IMR-90 (cell line): ENCODE measurements at regions not wholly inside any gene's neighbourhood (a gene's known extent, or its start where the extent isn't known, plus 50 kb on each side); places are given as distances from the start of the nearest gene placed in this dataset.

Source experiments
- ATAC-seq: fragments of 200-7000 bp; cut with Tn5 transposase; 2 replicates; pipeline ENCODE4 v1.9.1; 2020; ENCODE audit warnings: low read depth, mild to moderate bottlenecking, moderate library complexity
- BruUV-seq: library from RNA; stranded (reverse); fragments of 400-500 nt; replicated peaks from 2 replicates; lab custom pipeline; 2021; lab: Mats Ljungman, UMichigan
- CTCF ChIA-PET: fragments of 300-600 bp; formaldehyde crosslinking; extraction: SDS; loops from one replicate; lab custom pipeline; 2021; ENCODE audit warnings: antibody characterized with exemption; lab: Yijun Ruan, JAX
- POLR2A ChIA-PET: fragments of 300-600 bp; sonication (Branson Sonifier 250); formaldehyde crosslinking; loops from one replicate; lab custom pipeline; 2022; ENCODE audit warnings: antibody characterized with exemption; ENCODE audit not compliant: unreplicated experiment; lab: Charles Lee
- DNase-seq: peaks from one replicate; pipeline ENCODE4 v3.0.0; 2013
- H2AFZ ChIP-seq: replicated peaks from 2 replicates; pipeline ENCODE3; 2013; ENCODE audit warnings: low read length, mild to moderate bottlenecking; ENCODE audit not compliant: poor library complexity
- H2AK5ac ChIP-seq: 2 replicates; pipeline ENCODE4 v1.6.1; 2013; ENCODE audit warnings: low read depth, low read length, inconsistent platforms
- H2AK9ac ChIP-seq: replicated peaks from 2 replicates; pipeline ENCODE3; 2013; ENCODE audit warnings: mild to moderate bottlenecking, low read depth, low read length, moderate library complexity; ENCODE audit not compliant: poor library complexity
- H2BK120ac ChIP-seq: 2 replicates; pipeline ENCODE4 v1.6.1; 2013; ENCODE audit warnings: low read depth, low read length, inconsistent platforms
- H2BK15ac ChIP-seq: 3 replicates; pipeline ENCODE4 v1.6.1; 2013; ENCODE audit warnings: low read depth, low read length, inconsistent platforms
- H2BK20ac ChIP-seq: 2 replicates; pipeline ENCODE4 v1.6.1; 2013; ENCODE audit warnings: low read depth, mild to moderate bottlenecking, inconsistent platforms, low read length, moderate library complexity
- H2BK5ac ChIP-seq: 2 replicates; pipeline ENCODE4 v1.6.1; 2013; ENCODE audit warnings: mild to moderate bottlenecking, low read depth, low read length, inconsistent platforms; ENCODE audit not compliant: poor library complexity, severe bottlenecking
- H3K14ac ChIP-seq: replicated peaks from 2 replicates; pipeline ENCODE4 v1.6.1; 2013; ENCODE audit warnings: low read depth, low read length, inconsistent platforms
- H3K18ac ChIP-seq: 2 replicates; pipeline ENCODE4 v1.6.1; 2013; ENCODE audit warnings: low read depth, low read length, control low read depth
- H3K23ac ChIP-seq: 2 replicates; pipeline ENCODE4 v1.6.1; 2013; ENCODE audit warnings: low read depth, low read length, inconsistent platforms
- H3K27ac ChIP-seq: 2 replicates; pipeline ENCODE4 v1.5.1; 2013; ENCODE audit warnings: mild to moderate bottlenecking, control low read depth, low read length; ENCODE audit not compliant: insufficient read depth
- H3K27me3 ChIP-seq: 2 replicates; pipeline ENCODE4 v1.6.1; 2013; ENCODE audit warnings: low read length; ENCODE audit not compliant: control insufficient read depth, insufficient read depth
- H3K36me3 ChIP-seq: 2 replicates; pipeline ENCODE4 v1.6.1; 2013; ENCODE audit warnings: low read length, mixed read lengths; ENCODE audit not compliant: control insufficient read depth, insufficient read depth
- H3K4ac ChIP-seq: 2 replicates; pipeline ENCODE4 v1.6.1; 2013; ENCODE audit warnings: low read depth, low read length, inconsistent platforms
- H3K4me1 ChIP-seq: 2 replicates; pipeline ENCODE4 v1.6.1; 2013; ENCODE audit warnings: low read length, mixed read lengths; ENCODE audit not compliant: control insufficient read depth, insufficient read depth
- H3K4me2 ChIP-seq: 2 replicates; pipeline ENCODE4 v1.6.1; 2013; ENCODE audit warnings: low read depth, mild to moderate bottlenecking, control low read depth, low read length, moderate library complexity
- H3K4me3 ChIP-seq: 2 replicates; pipeline ENCODE4 v1.5.1; 2013; ENCODE audit warnings: low read depth, mild to moderate bottlenecking, control low read depth, low read length, moderate library complexity; ENCODE audit not compliant: insufficient read depth
- H3K56ac ChIP-seq: 2 replicates; pipeline ENCODE4 v1.6.1; 2013; ENCODE audit warnings: low read length, inconsistent platforms; ENCODE audit not compliant: insufficient read depth; ENCODE audit errors: extremely low read depth
- H3K79me1 ChIP-seq, 2 experiments: 2 replicates each; pipeline ENCODE4 v1.6.1; 2013; ENCODE audit warnings: low read length in 2 of 2, inconsistent platforms in 1 of 2, low read depth in 1 of 2
- H3K9ac ChIP-seq: 2 replicates; pipeline ENCODE4 v1.6.1; 2013; ENCODE audit warnings: low read depth, low read length, control low read depth
- H3K9me1 ChIP-seq: 2 replicates; pipeline ENCODE4 v1.6.1; 2013; ENCODE audit warnings: low read length, inconsistent platforms; ENCODE audit not compliant: insufficient read depth
- H3K9me3 ChIP-seq: 2 replicates; pipeline ENCODE4 v1.6.1; 2013; ENCODE audit warnings: low read length; ENCODE audit not compliant: control insufficient read depth, insufficient read depth
- H4K20me1 ChIP-seq: 2 replicates; pipeline ENCODE4 v1.6.1; 2013; ENCODE audit warnings: low read length, inconsistent platforms; ENCODE audit not compliant: insufficient read depth
- H4K5ac ChIP-seq: 2 replicates; pipeline ENCODE4 v1.6.1; 2013; ENCODE audit warnings: mild to moderate bottlenecking, low read depth, low read length, control low read depth
- H4K8ac ChIP-seq, 2 experiments: 2 replicates each; pipeline ENCODE4 v1.6.1; 2013; ENCODE audit warnings: low read depth in 2 of 2, low read length in 2 of 2, control low read depth in 1 of 2, inconsistent platforms in 1 of 2
- H4K91ac ChIP-seq: 2 replicates; pipeline ENCODE4 v1.6.1; 2013; ENCODE audit warnings: low read depth, low read length, inconsistent platforms; ENCODE audit not compliant: insufficient read depth
- BHLHE40 ChIP-seq: fragments of 150-350 bp; IDR thresholded peaks from 2 replicates; pipeline ENCODE4 v1.6.1; 2016; ENCODE audit warnings: mild to moderate bottlenecking, low read depth, low read length
- CEBPB ChIP-seq: IDR thresholded peaks from 2 replicates; pipeline ENCODE4 v1.6.1; 2012; ENCODE audit warnings: low read depth, low read length, improper control_type of control experiment
- CHD1 ChIP-seq: IDR thresholded peaks from 2 replicates; pipeline ENCODE4 v1.6.1; 2012; ENCODE audit warnings: low read depth, low read length, improper control_type of control experiment
- CTCF ChIP-seq: conservative IDR thresholded peaks from 2 replicates; pipeline ENCODE4 v1.5.1; 2012; ENCODE audit warnings: mild to moderate bottlenecking, low read depth, low read length, improper control_type of control experiment
- ELK1 ChIP-seq: fragments of 150-350 bp; IDR thresholded peaks from 2 replicates; pipeline ENCODE4 v1.6.1; 2016; ENCODE audit warnings: low read depth, mild to moderate bottlenecking, low read length, moderate library complexity, borderline replicate concordance
- FOS ChIP-seq: fragments of 150-350 bp; IDR thresholded peaks from 2 replicates; pipeline ENCODE4 v1.6.1; 2016; ENCODE audit warnings: low read depth, low read length
- MAZ ChIP-seq: IDR thresholded peaks from 2 replicates; pipeline ENCODE4 v1.6.1; 2012; ENCODE audit warnings: low read depth, mild to moderate bottlenecking, low read length, improper control_type of control experiment, moderate library complexity, borderline replicate concordance
- MXI1 ChIP-seq: IDR thresholded peaks from 2 replicates; pipeline ENCODE4 v1.6.1; 2012; ENCODE audit warnings: low read depth, mild to moderate bottlenecking, low read length, moderate library complexity, borderline replicate concordance
- NFE2L2 ChIP-seq: fragments of 150-350 bp; IDR thresholded peaks from 2 replicates; pipeline ENCODE4 v1.6.1; 2016; ENCODE audit warnings: low read depth, mild to moderate bottlenecking, low read length
- POLR2A ChIP-seq: IDR thresholded peaks from 2 replicates; pipeline ENCODE4 v1.6.1; 2012; ENCODE audit warnings: mild to moderate bottlenecking, low read depth, low read length
- RAD21 ChIP-seq: IDR thresholded peaks from 2 replicates; pipeline ENCODE4 v1.6.1; 2012; ENCODE audit warnings: low read length, improper control_type of control experiment
- RCOR1 ChIP-seq: IDR thresholded peaks from 2 replicates; pipeline ENCODE4 v1.6.1; 2012; ENCODE audit warnings: mild to moderate bottlenecking, low read length, improper control_type of control experiment; ENCODE audit not compliant: insufficient replicate concordance
- RFX5 ChIP-seq: IDR thresholded peaks from 2 replicates; pipeline ENCODE4 v1.8.0; 2012; ENCODE audit warnings: low read depth, mild to moderate bottlenecking, low read length, moderate library complexity
- SMC3 ChIP-seq: fragments of 150-350 bp; IDR thresholded peaks from 2 replicates; pipeline ENCODE4 v1.6.1; 2016; ENCODE audit warnings: low read depth, mild to moderate bottlenecking, antibody characterized with exemption, low read length, moderate library complexity
- USF2 ChIP-seq: fragments of 150-350 bp; IDR thresholded peaks from 2 replicates; pipeline ENCODE4 v1.6.1; 2017; ENCODE audit warnings: mild to moderate bottlenecking, antibody characterized with exemption, low read length, low read depth
- WGBS, 2 experiments: methylation state at CpG; one replicate each; pipeline versions ENCODE4 v1.1.5 to v1.1.7; 2013; ENCODE audit warnings: missing lambda C conversion rate in 2 of 2; ENCODE audit not compliant: insufficient read length in 1 of 2; ENCODE audit errors: extremely low coverage in 2 of 2; 5-methylcytosine and 5-hydroxymethylcytosine counted together
- dilution Hi-C: fragments of 300-500 bp; cut with HindIII; formaldehyde crosslinking; loops from one replicate; pipeline ENCODE4 v1.14.3; 2018; ENCODE audit warnings: low sequenced_read_pairs; ENCODE audit not compliant: unreplicated experiment
- in situ Hi-C: fragments of 300-500 bp; cut with MboI; formaldehyde crosslinking; loops from 3 replicates; pipeline ENCODE4 v1.14.3; 2019; ENCODE audit warnings: low sequenced_read_pairs, inconsistent platforms, mixed read lengths
- intact Hi-C: fragments of 100-400 bp; cut with micrococcal nuclease; formaldehyde crosslinking; loops from 2 replicates; pipeline ENCODE4 v1.10.0; 2022

GRCh38 chr1:230011333-230012092 lies 55.5 kb upstream of the GALNT2 start:
- no peak overlapping the region for H2AK9ac ChIP-seq
- no peak for TF ChIP-seq SMC3
- no peak for TF ChIP-seq MAZ
- TF ChIP-seq NFE2L2, result no peak
- no peak for TF ChIP-seq CEBPB
- no peak for TF ChIP-seq POLR2A
- no peak for TF ChIP-seq BHLHE40
- no peak for TF ChIP-seq RCOR1
- no peak for TF ChIP-seq RAD21
- no peak for TF ChIP-seq RFX5
- TF ChIP-seq FOS, result no peak
- TF ChIP-seq CHD1, result no peak
- TF ChIP-seq ELK1, result no peak
- TF ChIP-seq CTCF, result no peak
- TF ChIP-seq MXI1, result no peak
- no peak for TF ChIP-seq USF2
- H3K27ac ChIP-seq, result no peak overlapping the region
- no peak overlapping the region for H2BK15ac ChIP-seq
- no peak overlapping the region for H2AFZ ChIP-seq
- no peak overlapping the region for H3K4me2 ChIP-seq
- H2BK120ac ChIP-seq, result no peak overlapping the region
- dilution Hi-C loops (no loop called here), intact Hi-C loops (no loop called here), in situ Hi-C loops (no loop called here)
- H3K27me3 ChIP-seq, result peaks cover 3% of the 10 kb centered on the region
- no peaks in the 10 kb centered on the region for H3K36me3 ChIP-seq
- H3K18ac ChIP-seq, result no peak overlapping the region
- H3K79me1 ChIP-seq, result no peaks in the 10 kb centered on the region
- no peak overlapping the region for H3K14ac ChIP-seq
- H3K23ac ChIP-seq, result no peak overlapping the region
- H4K20me1 ChIP-seq, result no peaks in the 10 kb centered on the region
- no peak overlapping the region for H3K9ac ChIP-seq
- DNase-seq (no peak), ATAC-seq (no peak)
- no peaks in the 10 kb centered on the region for H3K9me1 ChIP-seq
- H3K4me1 ChIP-seq, result no peaks in the 10 kb centered on the region
- CTCF ChIA-PET, result no interaction called here
- no peak overlapping the region for H4K8ac ChIP-seq
- POLR2A ChIA-PET, result no interaction called here
- no peaks in the 10 kb centered on the region for H3K9me3 ChIP-seq
- H3K4me3 ChIP-seq, result no peak overlapping the region
- no peak overlapping the region for H2AK5ac ChIP-seq
- H3K56ac ChIP-seq, result no peak overlapping the region
- WGBS, 2 experiments, result no CpG with 5 or more reads among the region's 6 CpGs
- no peak overlapping the region for H2BK20ac ChIP-seq
- H4K5ac ChIP-seq, result no peak overlapping the region
- no TSS peak for BruUV-seq
- H4K91ac ChIP-seq, result no peak overlapping the region
- no peak overlapping the region for H2BK5ac ChIP-seq
- H3K4ac ChIP-seq, result no peak overlapping the region
